ENCODE measurements at regions not wholly inside any gene's neighbourhood (a gene's known extent, or its start where the extent isn't known, plus 50 kb on each side); places are given as distances from the start of the nearest gene placed in this dataset.
A peak's percentile ranks its signal among the peaks of the same experiment; 100 is the strongest.

- DNase-seq (ENCODE audit: low read depth, low spot score) = no peak
Measured at GRCh38 chr9:84125046-84125445, 144.4 kb downstream of the RMI1 start.

GRCh38 chr9:84129529-84129928, 148.9 kb downstream of the RMI1 start:
- no peak for DNase-seq (ENCODE audit: low read depth, low spot score)

- DNase-seq (ENCODE audit: low read depth, low spot score) = no peak
Measured at GRCh38 chr9:84136119-84136868, 155.7 kb downstream of the RMI1 start.

- DNase-seq (ENCODE audit: low read depth, low spot score) = no peak
Measured at GRCh38 chr9:84137968-84138367, 157.4 kb downstream of the RMI1 start.

GRCh38 chr9:84138541-84138940, 157.9 kb downstream of the RMI1 start:
- DNase-seq (ENCODE audit: low read depth, low spot score) = no peak

- peak; percentile 74 for DNase-seq (ENCODE audit: low read depth, low spot score)
Measured at GRCh38 chr9:84139296-84140070, 158.9 kb downstream of the RMI1 start.

GRCh38 chr9:84140535-84141101, 160.0 kb downstream of the RMI1 start:
- DNase-seq (ENCODE audit: low read depth, low spot score) = no peak

- DNase-seq (ENCODE audit: low read depth, low spot score) = no peak
Measured at GRCh38 chr9:84141741-84142370, 161.3 kb downstream of the RMI1 start.

- DNase-seq (ENCODE audit: low read depth, low spot score) = no peak
Measured at GRCh38 chr9:84145031-84145430, 164.4 kb downstream of the RMI1 start.

GRCh38 chr9:84145780-84146179, 165.2 kb downstream of the RMI1 start:
- DNase-seq (ENCODE audit: low read depth, low spot score) = no peak

GRCh38 chr9:84146893-84147710, 166.5 kb downstream of the RMI1 start:
- no peak for DNase-seq (ENCODE audit: low read depth, low spot score)

GRCh38 chr9:84151236-84151635, 170.6 kb downstream of the RMI1 start:
- DNase-seq (ENCODE audit: low read depth, low spot score) = no peak

- no peak for DNase-seq (ENCODE audit: low read depth, low spot score)
Measured at GRCh38 chr9:84151640-84152039, 171.0 kb downstream of the RMI1 start.

- no peak for DNase-seq (ENCODE audit: low read depth, low spot score)
Measured at GRCh38 chr9:84152204-84152603, 171.6 kb downstream of the RMI1 start.

GRCh38 chr9:84153885-84154284, 173.3 kb downstream of the RMI1 start:
- no peak for DNase-seq (ENCODE audit: low read depth, low spot score)

GRCh38 chr9:84154320-84154719, 173.7 kb downstream of the RMI1 start:
- DNase-seq (ENCODE audit: low read depth, low spot score) = no peak

- no peak for DNase-seq (ENCODE audit: low read depth, low spot score)
Measured at GRCh38 chr9:84163052-84163650, 177.4 kb downstream of the SLC28A3 start.

- DNase-seq (ENCODE audit: low read depth, low spot score) = no peak
Measured at GRCh38 chr9:84166891-84167290, 173.7 kb downstream of the SLC28A3 start.

GRCh38 chr9:84169240-84169639, 171.3 kb downstream of the SLC28A3 start:
- DNase-seq (ENCODE audit: low read depth, low spot score) = no peak

GRCh38 chr9:84170521-84171141, 169.9 kb downstream of the SLC28A3 start:
- peak; percentile 74 for DNase-seq (ENCODE audit: low read depth, low spot score)

GRCh38 chr9:84173961-84174360, 166.6 kb downstream of the SLC28A3 start:
- DNase-seq (ENCODE audit: low read depth, low spot score) = no peak
